K562 (cell line): ENCODE measurements at regions not wholly inside any gene's neighbourhood (a gene's known extent, or its start where the extent isn't known, plus 50 kb on each side); places are given as distances from the start of the nearest gene placed in this dataset.
"Not testable (repeated sequence)": the region's sequence is repeated elsewhere in the genome, so short reads cannot be mapped to it uniquely, and the experiment has no call there.

ENCODE experiments used
- ATAC-seq: fragments of 200-7000 bp; cut with Tn5 transposase; 3 replicates; pipeline ENCODE4 v1.9.1; 2020; ENCODE audit warnings: moderate library complexity
- BruUV-seq: library from RNA; stranded (reverse); fragments of 400-500 nt; replicated peaks from 2 replicates; lab custom pipeline; 2021; lab: Mats Ljungman, UMichigan
- CTCF ChIA-PET: fragments of 300-600 bp; formaldehyde crosslinking; extraction: SDS; loops from one replicate; lab custom pipeline; 2021; ENCODE audit warnings: low intra/inter-chr PET ratio; lab: Yijun Ruan, JAX
- POLR2A ChIA-PET: fragments of 300-600, 350-650 bp; sonication (Branson Sonifier 250); formaldehyde crosslinking; extraction: SDS; loops from one replicate; lab custom pipeline; 2021; ENCODE audit warnings: antibody characterized with exemption, inconsistent platforms; lab: Yijun Ruan, JAX
- DNase-seq, 4 experiments: peaks; one replicate each; pipeline versions ENCODE4 v3.0.0 to v3.0.0-alpha.2; 2011 to 2018; ENCODE audit warnings: low spot score in 3 of 4, mixed read lengths in 3 of 4; ENCODE audit errors: extremely low read depth in 1 of 4
- FAIRE-seq: peaks from 2 replicates; lab custom pipeline; 2011; peaks lifted over from hg19 to GRCh38; lab: Jason Lieb, UNC
- H2AFZ ChIP-seq: 2 replicates; pipeline ENCODE4 v1.6.0; 2011; ENCODE audit warnings: low read depth, low read length, control low read depth, inconsistent platforms
- H3K27ac ChIP-seq: fragments of 200-600 bp; 3 replicates; pipeline ENCODE4 v1.8.0; 2011; ENCODE audit warnings: low read depth, mild to moderate bottlenecking, control low read depth, inconsistent platforms, low read length, moderate library complexity, mixed read lengths; ENCODE audit errors: extremely low read depth
- H3K27me3 ChIP-seq, 2 experiments: fragments of 300-600 bp in 1 of 2; 2 replicates in 1 of 2; 3 replicates in 1 of 2; pipeline versions ENCODE4 v1.6.0 to v1.8.0; 2011; ENCODE audit warnings: inconsistent platforms in 2 of 2, low read length in 2 of 2, mild to moderate bottlenecking in 1 of 2, mixed read lengths in 1 of 2, moderate library complexity in 1 of 2; ENCODE audit not compliant: control insufficient read depth in 2 of 2, insufficient read depth in 2 of 2
- H3K36me3 ChIP-seq: fragments of 300-600 bp; 3 replicates; pipeline ENCODE4 v1.8.0; 2011; ENCODE audit warnings: mild to moderate bottlenecking, low read length, inconsistent platforms; ENCODE audit not compliant: control insufficient read depth, insufficient read depth
- H3K4me1 ChIP-seq, 2 experiments: fragments of 200-600 bp in 1 of 2; replicated peaks in 1 of 2; 2 replicates in 1 of 2; 3 replicates in 1 of 2; pipeline versions ENCODE4 v1.5.1 to v1.8.0; 2011; ENCODE audit warnings: inconsistent platforms in 2 of 2, low read length in 2 of 2, mild to moderate bottlenecking in 1 of 2, mixed read lengths in 1 of 2, moderate library complexity in 1 of 2; ENCODE audit not compliant: control insufficient read depth in 2 of 2, insufficient read depth in 2 of 2
- H3K4me2 ChIP-seq: 2 replicates; pipeline ENCODE4 v1.6.1; 2011; ENCODE audit warnings: low read length, control low read depth, inconsistent platforms, mixed read lengths; ENCODE audit not compliant: insufficient read depth
- H3K4me3 ChIP-seq: fragments of 200-600 bp; sonication (generic), shearing (Covaris generic); 2 replicates; pipeline ENCODE4 v1.5.1; 2016; ENCODE audit warnings: control low read depth, inconsistent platforms
- H3K79me2 ChIP-seq: fragments of 200-600 bp; 3 replicates; pipeline ENCODE4 v1.8.0; 2011; ENCODE audit warnings: low read length, inconsistent platforms; ENCODE audit not compliant: control insufficient read depth, insufficient read depth
- H3K9ac ChIP-seq, 2 experiments: 2 replicates each; pipeline versions ENCODE4 v1.6.0 to v1.6.1; 2011; ENCODE audit warnings: low read depth in 2 of 2, low read length in 2 of 2, control low read depth in 1 of 2, inconsistent platforms in 1 of 2, mild to moderate bottlenecking in 1 of 2, mixed read lengths in 1 of 2; ENCODE audit not compliant: insufficient read depth in 1 of 2
- H3K9me1 ChIP-seq: one replicate; pipeline ENCODE4 v1.6.0; 2011; ENCODE audit warnings: inconsistent platforms, mild to moderate bottlenecking, low read length, moderate library complexity; ENCODE audit not compliant: control insufficient read depth, insufficient read depth
- H3K9me3 ChIP-seq: replicated peaks from 2 replicates; pipeline ENCODE4 v1.5.1; 2011; ENCODE audit warnings: low read depth, low read length, inconsistent platforms; ENCODE audit not compliant: control insufficient read depth, insufficient read depth
- H4K20me1 ChIP-seq: replicated peaks from 2 replicates; pipeline ENCODE4 v1.6.1; 2011; ENCODE audit warnings: low read length, inconsistent platforms, mixed read lengths; ENCODE audit not compliant: control insufficient read depth, insufficient read depth
- ARID1B ChIP-seq: fragments of 450-650 bp; IDR thresholded peaks from 2 replicates; pipeline ENCODE4 v1.6.1; 2016; ENCODE audit warnings: antibody characterized with exemption, mild to moderate bottlenecking, inconsistent platforms
- CTBP1 ChIP-seq: fragments of 450-650 bp; IDR thresholded peaks from 2 replicates; pipeline ENCODE4 v1.6.1; 2016; ENCODE audit warnings: borderline replicate concordance
- HDAC3 ChIP-seq: fragments of 450-650 bp; IDR thresholded peaks from 2 replicates; pipeline ENCODE4 v1.6.1; 2018; ENCODE audit warnings: borderline replicate concordance, mild to moderate bottlenecking, moderate library complexity; ENCODE audit not compliant: partially characterized antibody
- HNRNPL ChIP-seq: fragments of 200-400 bp; formaldehyde crosslinking; IDR thresholded peaks from 2 replicates; pipeline ENCODE4 v1.6.1; 2017; ENCODE audit warnings: low read depth, mild to moderate bottlenecking, low read length
- MCM2 ChIP-seq: fragments of 450-650 bp; IDR thresholded peaks from 2 replicates; pipeline ENCODE4 v1.6.1; 2017; ENCODE audit warnings: low read depth, mild to moderate bottlenecking
- PTRF ChIP-seq: fragments of 450-650 bp; IDR thresholded peaks from 2 replicates; pipeline ENCODE4 v1.6.1; 2016; ENCODE audit warnings: mild to moderate bottlenecking, missing genetic modification characterization, missing compliant biosample characterization
- TBP ChIP-seq: optimal IDR thresholded peaks from 2 replicates; pipeline ENCODE3; 2011; ENCODE audit warnings: low read depth, low read length, improper control_type of control experiment
- ZNF3 ChIP-seq: fragments of 250-450 bp; sonication (Bioruptor Pico); IDR thresholded peaks from 2 replicates; pipeline ENCODE4 v1.5.0; 2021; ENCODE audit warnings: mild to moderate bottlenecking, moderate library complexity
- WGBS: fragments of 100-300 bp; shearing (Covaris generic); methylation state at CpG from one replicate; pipeline ENCODE4 v1.1.6; 2016; ENCODE audit warnings: low coverage, mixed read lengths; ENCODE audit not compliant: insufficient coverage; ENCODE audit errors: missing lambda C conversion rate; 5-methylcytosine and 5-hydroxymethylcytosine counted together
- in situ Hi-C: fragments of 300-500 bp; cut with MboI; formaldehyde crosslinking; loops from 4 replicates; pipeline ENCODE4 v1.15.0; 2018; ENCODE audit warnings: inconsistent platforms, mixed read lengths
- intact Hi-C: fragments of 100-400 bp; cut with micrococcal nuclease; formaldehyde crosslinking; loops from 2 replicates; pipeline ENCODE4 v1.14.2; 2022
- TF ChIP-seq, protein P1 (sequence below), 2 experiments: fragments of 150-350 bp in 1 of 2; IDR thresholded peaks; 2 replicates each; pipeline ENCODE4 v1.6.1; 2012 to 2016; ENCODE audit warnings: low read depth in 2 of 2, low read length in 2 of 2, mild to moderate bottlenecking in 1 of 2, moderate library complexity in 1 of 2
- TF ChIP-seq, protein P2 (sequence below): fragments of 200-800 bp; sonication (Bioruptor generic); IDR thresholded peaks from 2 replicates; pipeline ENCODE4 v1.6.1; 2017; ENCODE audit warnings: missing genetic modification characterization, missing compliant biosample characterization
- TF ChIP-seq, protein P3 (sequence below): fragments of 250-450 bp; sonication (Bioruptor Pico); IDR thresholded peaks from 2 replicates; pipeline ENCODE4 v1.8.0; 2021; ENCODE audit warnings: moderate library complexity, mild to moderate bottlenecking, inconsistent platforms

DNA sequence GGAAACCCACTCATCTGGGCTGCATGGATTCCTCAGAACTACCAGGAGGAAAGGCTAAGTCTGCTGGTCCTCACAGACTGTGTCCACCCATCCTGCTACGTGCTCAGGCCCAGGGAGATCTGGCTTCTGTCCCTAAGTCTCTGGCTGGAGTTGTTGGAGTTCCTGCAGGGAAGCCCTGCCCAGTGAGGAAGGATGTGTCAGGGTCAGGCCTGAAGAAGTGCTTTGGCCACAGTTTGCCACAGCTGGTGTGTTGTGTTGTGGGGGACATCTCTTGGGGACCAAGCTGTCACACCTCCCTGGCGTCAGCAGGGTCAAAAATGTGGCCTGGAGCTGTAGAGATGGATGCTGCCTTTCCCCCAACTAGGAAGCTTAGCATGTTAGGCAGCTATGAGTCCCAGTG is 684.7 kb downstream of the METTL15 start:
- Histone ChIP-seq H3K36me3 (no peaks in the 10 kb centered on the region), H3K4me3 (no peak overlapping the region), H3K4me2 (no peak overlapping the region), H3K9ac (no peak overlapping the region), H3K27me3 (no peaks in the 10 kb centered on the region), H3K27ac (no peak overlapping the region), H3K9me3 (no peaks in the 10 kb centered on the region), H3K79me2 (no peaks in the 10 kb centered on the region), H3K4me1 (no peaks in the 10 kb centered on the region), H4K20me1 (no peaks in the 10 kb centered on the region), H2AFZ (no peak overlapping the region), H3K9me1 (no peaks in the 10 kb centered on the region)
- ChIA-PET POLR2A (no interaction called here), CTCF (no interaction called here)
- TF ChIP-seq, protein P1, sequence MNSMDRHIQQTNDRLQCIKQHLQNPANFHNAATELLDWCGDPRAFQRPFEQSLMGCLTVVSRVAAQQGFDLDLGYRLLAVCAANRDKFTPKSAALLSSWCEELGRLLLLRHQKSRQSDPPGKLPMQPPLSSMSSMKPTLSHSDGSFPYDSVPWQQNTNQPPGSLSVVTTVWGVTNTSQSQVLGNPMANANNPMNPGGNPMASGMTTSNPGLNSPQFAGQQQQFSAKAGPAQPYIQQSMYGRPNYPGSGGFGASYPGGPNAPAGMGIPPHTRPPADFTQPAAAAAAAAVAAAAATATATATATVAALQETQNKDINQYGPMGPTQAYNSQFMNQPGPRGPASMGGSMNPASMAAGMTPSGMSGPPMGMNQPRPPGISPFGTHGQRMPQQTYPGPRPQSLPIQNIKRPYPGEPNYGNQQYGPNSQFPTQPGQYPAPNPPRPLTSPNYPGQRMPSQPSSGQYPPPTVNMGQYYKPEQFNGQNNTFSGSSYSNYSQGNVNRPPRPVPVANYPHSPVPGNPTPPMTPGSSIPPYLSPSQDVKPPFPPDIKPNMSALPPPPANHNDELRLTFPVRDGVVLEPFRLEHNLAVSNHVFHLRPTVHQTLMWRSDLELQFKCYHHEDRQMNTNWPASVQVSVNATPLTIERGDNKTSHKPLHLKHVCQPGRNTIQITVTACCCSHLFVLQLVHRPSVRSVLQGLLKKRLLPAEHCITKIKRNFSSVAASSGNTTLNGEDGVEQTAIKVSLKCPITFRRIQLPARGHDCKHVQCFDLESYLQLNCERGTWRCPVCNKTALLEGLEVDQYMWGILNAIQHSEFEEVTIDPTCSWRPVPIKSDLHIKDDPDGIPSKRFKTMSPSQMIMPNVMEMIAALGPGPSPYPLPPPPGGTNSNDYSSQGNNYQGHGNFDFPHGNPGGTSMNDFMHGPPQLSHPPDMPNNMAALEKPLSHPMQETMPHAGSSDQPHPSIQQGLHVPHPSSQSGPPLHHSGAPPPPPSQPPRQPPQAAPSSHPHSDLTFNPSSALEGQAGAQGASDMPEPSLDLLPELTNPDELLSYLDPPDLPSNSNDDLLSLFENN (IDR thresholded peaks at IDR 0.05; ENCODE audit: low read depth in 2 of 2, low read length in 2 of 2) = no peak
- no peak for TF ChIP-seq ZNF3 (CRISPR knock-in tag)
- no peak for TF ChIP-seq TBP
- no peak for TF ChIP-seq CTBP1
- no peak for TF ChIP-seq ARID1B
- TF ChIP-seq, protein P2, sequence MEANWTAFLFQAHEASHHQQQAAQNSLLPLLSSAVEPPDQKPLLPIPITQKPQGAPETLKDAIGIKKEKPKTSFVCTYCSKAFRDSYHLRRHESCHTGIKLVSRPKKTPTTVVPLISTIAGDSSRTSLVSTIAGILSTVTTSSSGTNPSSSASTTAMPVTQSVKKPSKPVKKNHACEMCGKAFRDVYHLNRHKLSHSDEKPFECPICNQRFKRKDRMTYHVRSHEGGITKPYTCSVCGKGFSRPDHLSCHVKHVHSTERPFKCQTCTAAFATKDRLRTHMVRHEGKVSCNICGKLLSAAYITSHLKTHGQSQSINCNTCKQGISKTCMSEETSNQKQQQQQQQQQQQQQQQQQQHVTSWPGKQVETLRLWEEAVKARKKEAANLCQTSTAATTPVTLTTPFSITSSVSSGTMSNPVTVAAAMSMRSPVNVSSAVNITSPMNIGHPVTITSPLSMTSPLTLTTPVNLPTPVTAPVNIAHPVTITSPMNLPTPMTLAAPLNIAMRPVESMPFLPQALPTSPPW (CRISPR knock-in tag) = no peak
- no peak for TF ChIP-seq PTRF (tag)
- TF ChIP-seq, protein P3, sequence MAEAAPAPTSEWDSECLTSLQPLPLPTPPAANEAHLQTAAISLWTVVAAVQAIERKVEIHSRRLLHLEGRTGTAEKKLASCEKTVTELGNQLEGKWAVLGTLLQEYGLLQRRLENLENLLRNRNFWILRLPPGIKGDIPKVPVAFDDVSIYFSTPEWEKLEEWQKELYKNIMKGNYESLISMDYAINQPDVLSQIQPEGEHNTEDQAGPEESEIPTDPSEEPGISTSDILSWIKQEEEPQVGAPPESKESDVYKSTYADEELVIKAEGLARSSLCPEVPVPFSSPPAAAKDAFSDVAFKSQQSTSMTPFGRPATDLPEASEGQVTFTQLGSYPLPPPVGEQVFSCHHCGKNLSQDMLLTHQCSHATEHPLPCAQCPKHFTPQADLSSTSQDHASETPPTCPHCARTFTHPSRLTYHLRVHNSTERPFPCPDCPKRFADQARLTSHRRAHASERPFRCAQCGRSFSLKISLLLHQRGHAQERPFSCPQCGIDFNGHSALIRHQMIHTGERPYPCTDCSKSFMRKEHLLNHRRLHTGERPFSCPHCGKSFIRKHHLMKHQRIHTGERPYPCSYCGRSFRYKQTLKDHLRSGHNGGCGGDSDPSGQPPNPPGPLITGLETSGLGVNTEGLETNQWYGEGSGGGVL (CRISPR knock-in tag) = no peak
- TF ChIP-seq HDAC3 = no peak
- no peak for TF ChIP-seq MCM2
- TF ChIP-seq HNRNPL = no peak
- FAIRE-seq (no peak), DNase-seq (no peak), ATAC-seq (no peak)
- intact Hi-C loops (no loop called here), in situ Hi-C loops (no loop called here)
- WGBS = 0% methylated on average over 2 of the region's 2 CpGs
- BruUV-seq = no TSS peak

DNA sequence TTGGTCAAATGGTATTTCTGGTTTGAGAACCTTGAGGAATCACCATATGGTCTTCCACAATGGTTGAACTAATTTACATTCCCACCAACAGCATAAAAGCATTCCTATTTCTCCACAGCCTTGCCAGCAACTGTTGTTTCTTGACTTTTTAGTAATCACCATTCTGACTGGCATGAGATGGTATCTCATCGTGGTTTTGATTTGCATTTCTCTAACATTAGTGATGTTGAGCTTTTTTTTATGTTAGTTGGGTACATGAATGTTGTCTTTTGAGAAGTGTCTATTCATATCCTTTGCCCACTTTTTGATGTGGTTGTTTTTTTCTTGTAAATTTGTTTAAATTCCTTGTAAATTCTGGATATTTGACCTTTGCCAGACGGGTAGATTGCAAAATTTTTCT is 679.7 kb downstream of the METTL15 start:
- FAIRE-seq, ATAC-seq: not testable (repeated sequence)

More for the DNA sequence above, 679.7 kb downstream of the METTL15 start:
- intact Hi-C loops, H4K20me1 ChIP-seq, in situ Hi-C loops, H3K9me1 ChIP-seq, H3K9me3 ChIP-seq, H3K36me3 ChIP-seq, H3K27me3 ChIP-seq, H3K79me2 ChIP-seq, H3K9ac ChIP-seq, DNase-seq, POLR2A ChIA-PET, BruUV-seq, H3K4me3 ChIP-seq, CTCF ChIA-PET, H3K4me1 ChIP-seq, H3K27ac ChIP-seq, H3K4me2 ChIP-seq, H2AFZ ChIP-seq: not testable (repeated sequence)
- WGBS = 0% methylated on average over 2 of the region's 2 CpGs
